ENCODE measurements at regions not wholly inside any gene's neighbourhood (a gene's known extent, or its start where the extent isn't known, plus 50 kb on each side); places are given as distances from the start of the nearest gene placed in this dataset.

DNA sequence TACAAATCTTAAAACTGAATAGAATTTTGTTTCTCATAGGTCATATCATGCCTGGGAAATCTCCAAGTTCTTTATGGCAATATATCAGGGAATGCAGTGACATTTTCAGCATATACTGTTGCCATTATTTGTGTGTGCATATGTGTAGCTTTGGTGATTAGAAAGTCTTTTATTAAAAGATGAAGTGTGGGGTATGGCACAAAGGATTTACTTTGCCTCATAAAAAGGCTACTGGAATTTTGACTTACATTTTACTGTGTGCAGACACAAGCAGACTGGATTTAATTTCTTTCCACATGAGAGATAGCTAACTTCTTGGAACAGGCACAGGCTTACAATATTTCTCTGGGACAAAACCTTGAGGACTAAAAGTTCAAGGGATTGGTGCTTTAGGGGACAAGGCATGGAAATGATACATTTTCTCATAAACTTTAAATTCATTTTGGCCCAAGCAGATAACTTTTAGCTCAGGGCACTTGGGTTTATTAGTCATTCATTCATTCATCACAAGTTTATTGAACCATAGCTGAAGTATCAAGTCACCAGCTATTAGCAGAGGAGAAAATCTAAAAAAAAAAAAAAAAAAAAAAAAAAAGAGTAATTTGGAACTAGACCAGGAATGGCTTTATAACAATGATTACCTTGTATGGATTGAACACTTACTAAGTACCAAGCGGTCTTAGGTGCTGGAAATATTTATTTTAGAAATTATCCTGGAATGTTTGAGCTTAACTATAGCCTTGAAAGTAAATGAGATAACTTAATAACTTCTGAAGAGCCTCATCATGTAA lies 191.5 kb downstream of the SLIT2 start:
- no CpG with 5 or more reads among the region's 1 CpG for WGBS (ENCODE audit: insufficient coverage)
- H3K36me3 ChIP-seq (ENCODE audit: control insufficient read depth, insufficient read depth, low read length) = no peaks in the 10 kb centered on the region
- no peak overlapping the region for H3K27ac ChIP-seq (ENCODE audit: low read length)
- H3K4me3 ChIP-seq (ENCODE audit: low read length) = no peak overlapping the region
- H3K27me3 ChIP-seq (ENCODE audit: control insufficient read depth, insufficient read depth, low read length) = no peaks in the 10 kb centered on the region
- no peaks in the 10 kb centered on the region for H3K9me3 ChIP-seq (replicated peaks; ENCODE audit: control insufficient read depth, low read depth, low read length)
- peak; percentile 48 for DNase-seq
- H3K4me1 ChIP-seq (ENCODE audit: control insufficient read depth, insufficient read depth, low read length) = no peaks in the 10 kb centered on the region

DNA sequence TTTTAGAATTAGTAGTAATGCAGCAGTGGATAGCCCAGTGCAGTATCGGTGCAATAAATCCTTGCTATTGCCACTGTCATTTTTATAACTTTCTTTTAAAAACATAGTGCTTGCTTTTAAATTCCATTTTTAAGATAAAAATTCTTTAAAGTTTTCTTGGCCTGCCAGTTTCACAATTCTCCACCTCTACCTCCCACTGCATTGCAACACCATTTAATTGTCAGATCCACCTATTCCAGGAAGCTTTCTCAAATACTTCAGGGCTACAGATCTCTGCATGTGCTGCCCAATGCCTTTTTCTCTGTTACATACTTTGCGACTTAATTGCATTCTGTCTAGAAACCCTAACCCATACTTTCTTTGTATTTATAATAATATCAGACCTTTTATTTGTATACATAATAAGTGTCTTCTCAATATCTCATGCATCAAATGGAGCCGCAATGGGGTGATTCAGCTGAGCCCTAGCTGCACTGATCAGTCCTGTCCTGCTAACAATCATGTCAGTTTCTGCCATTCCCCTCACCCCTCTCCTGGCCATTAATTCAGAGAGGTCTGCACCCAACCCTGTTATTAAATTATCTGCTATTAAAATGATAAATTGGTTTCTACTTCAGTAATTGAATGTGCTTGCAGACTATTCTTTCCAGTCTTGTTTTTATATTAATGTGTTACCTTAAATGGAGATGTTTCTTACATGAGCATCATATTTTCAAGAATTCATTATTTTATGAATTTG lies 193.1 kb downstream of the SLIT2 start:
- Histone ChIP-seq H3K4me1 (ENCODE audit: control insufficient read depth, insufficient read depth, low read length) (no peaks in the 10 kb centered on the region), H3K4me3 (ENCODE audit: low read length) (no peak overlapping the region), H3K27ac (ENCODE audit: low read length) (no peak overlapping the region), H3K36me3 (ENCODE audit: control insufficient read depth, insufficient read depth, low read length) (no peaks in the 10 kb centered on the region), H3K27me3 (ENCODE audit: control insufficient read depth, insufficient read depth, low read length) (no peaks in the 10 kb centered on the region), H3K9me3 (replicated peaks; ENCODE audit: control insufficient read depth, low read depth, low read length) (no peaks in the 10 kb centered on the region)
- no CpG with 5 or more reads among the region's 3 CpGs for WGBS (ENCODE audit: insufficient coverage)
- no peak for DNase-seq

GRCh38 chr4:20445933-20446723 lies 194.4 kb downstream of the SLIT2 start:
- no peak overlapping the region for H3K4me3 ChIP-seq (ENCODE audit: low read length)
- no peaks in the 10 kb centered on the region for H3K9me3 ChIP-seq (replicated peaks; ENCODE audit: control insufficient read depth, low read depth, low read length)
- DNase-seq = peak; percentile 17
- no CpG with 5 or more reads among the region's 5 CpGs for WGBS (ENCODE audit: insufficient coverage)
- H3K36me3 ChIP-seq (ENCODE audit: control insufficient read depth, insufficient read depth, low read length) = no peaks in the 10 kb centered on the region
- H3K27me3 ChIP-seq (ENCODE audit: control insufficient read depth, insufficient read depth, low read length) = no peaks in the 10 kb centered on the region
- no peak overlapping the region for H3K27ac ChIP-seq (ENCODE audit: low read length)
- H3K4me1 ChIP-seq (ENCODE audit: control insufficient read depth, insufficient read depth, low read length) = no peaks in the 10 kb centered on the region

GRCh38 chr4:20447103-20447502 lies 195.4 kb downstream of the SLIT2 start:
- Histone ChIP-seq H3K4me1 (ENCODE audit: control insufficient read depth, insufficient read depth, low read length) (no peaks in the 10 kb centered on the region), H3K4me3 (ENCODE audit: low read length) (no peak overlapping the region), H3K27ac (ENCODE audit: low read length) (no peak overlapping the region), H3K27me3 (ENCODE audit: control insufficient read depth, insufficient read depth, low read length) (no peaks in the 10 kb centered on the region), H3K36me3 (ENCODE audit: control insufficient read depth, insufficient read depth, low read length) (no peaks in the 10 kb centered on the region), H3K9me3 (replicated peaks; ENCODE audit: control insufficient read depth, low read depth, low read length) (no peaks in the 10 kb centered on the region)
- no peak for DNase-seq
- 0% methylated on average over 1 of the region's 2 CpGs for WGBS (ENCODE audit: insufficient coverage)

DNA sequence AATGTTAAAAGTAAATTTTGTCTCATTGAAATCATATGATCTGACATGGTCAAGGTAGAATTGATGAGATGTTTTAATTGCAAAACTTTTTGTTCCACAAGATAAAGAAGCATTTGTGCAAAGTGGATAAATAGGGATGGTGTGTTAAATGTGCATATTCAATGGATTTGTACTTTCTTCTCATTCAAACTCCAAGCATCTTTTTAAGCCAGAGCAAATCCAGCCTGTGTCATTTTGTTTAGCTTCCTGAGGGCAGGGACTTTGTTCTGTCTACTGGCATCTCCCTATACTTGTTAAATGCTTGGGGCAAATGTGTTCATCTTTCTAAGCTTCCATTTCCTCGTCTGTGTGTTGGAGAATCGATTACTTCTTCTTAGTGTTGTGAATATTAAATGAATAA lies 200.3 kb downstream of the SLIT2 start:
- no peak for DNase-seq
- no CpG with 5 or more reads among the region's 2 CpGs for WGBS (ENCODE audit: insufficient coverage)
- H3K4me3 ChIP-seq (ENCODE audit: low read length) = no peak overlapping the region

DNA sequence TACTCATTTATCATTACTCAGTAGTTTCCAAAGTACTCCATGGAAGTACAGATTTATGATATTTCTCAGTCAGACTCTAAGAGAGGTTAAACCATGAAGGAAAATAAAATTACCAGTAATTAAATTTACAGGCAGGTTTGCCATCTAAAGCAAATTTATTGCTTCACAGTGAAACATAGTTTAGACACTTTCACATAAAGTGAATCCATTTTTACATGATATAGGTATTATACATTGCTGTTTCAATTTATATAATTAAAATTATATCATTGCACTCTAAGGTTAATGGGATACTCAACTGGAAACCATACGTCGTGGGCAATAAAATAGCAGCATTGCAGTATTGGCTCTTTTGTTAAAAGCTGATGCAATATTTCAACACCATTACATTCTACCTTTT lies 202.8 kb downstream of the SLIT2 start:
- WGBS (ENCODE audit: insufficient coverage) = no CpG with 5 or more reads among the region's 2 CpGs
- H3K4me1 ChIP-seq (ENCODE audit: control insufficient read depth, insufficient read depth, low read length) = no peaks in the 10 kb centered on the region

More for the DNA sequence above, 200.3 kb downstream of the SLIT2 start:
- H3K4me1 ChIP-seq (ENCODE audit: control insufficient read depth, insufficient read depth, low read length) = no peaks in the 10 kb centered on the region
- H3K9me3 ChIP-seq (replicated peaks; ENCODE audit: control insufficient read depth, low read depth, low read length) = no peaks in the 10 kb centered on the region
- no peak overlapping the region for H3K27ac ChIP-seq (ENCODE audit: low read length)
- H3K36me3 ChIP-seq (ENCODE audit: control insufficient read depth, insufficient read depth, low read length) = no peaks in the 10 kb centered on the region
- no peaks in the 10 kb centered on the region for H3K27me3 ChIP-seq (ENCODE audit: control insufficient read depth, insufficient read depth, low read length)

GRCh38 chr4:20456407-20456806 lies 204.7 kb downstream of the SLIT2 start:
- H3K36me3 ChIP-seq (ENCODE audit: control insufficient read depth, insufficient read depth, low read length) = no peaks in the 10 kb centered on the region
- no peaks in the 10 kb centered on the region for H3K9me3 ChIP-seq (replicated peaks; ENCODE audit: control insufficient read depth, low read depth, low read length)
- DNase-seq = no peak
- no peaks in the 10 kb centered on the region for H3K4me1 ChIP-seq (ENCODE audit: control insufficient read depth, insufficient read depth, low read length)
- no peak overlapping the region for H3K27ac ChIP-seq (ENCODE audit: low read length)
- no peak overlapping the region for H3K4me3 ChIP-seq (ENCODE audit: low read length)
- no peaks in the 10 kb centered on the region for H3K27me3 ChIP-seq (ENCODE audit: control insufficient read depth, insufficient read depth, low read length)

More for the DNA sequence above, 202.8 kb downstream of the SLIT2 start:
- Histone ChIP-seq H3K27me3 (ENCODE audit: control insufficient read depth, insufficient read depth, low read length) (no peaks in the 10 kb centered on the region), H3K27ac (ENCODE audit: low read length) (no peak overlapping the region), H3K4me3 (ENCODE audit: low read length) (no peak overlapping the region), H3K36me3 (ENCODE audit: control insufficient read depth, insufficient read depth, low read length) (no peaks in the 10 kb centered on the region), H3K9me3 (replicated peaks; ENCODE audit: control insufficient read depth, low read depth, low read length) (no peaks in the 10 kb centered on the region)
- DNase-seq = no peak

DNA sequence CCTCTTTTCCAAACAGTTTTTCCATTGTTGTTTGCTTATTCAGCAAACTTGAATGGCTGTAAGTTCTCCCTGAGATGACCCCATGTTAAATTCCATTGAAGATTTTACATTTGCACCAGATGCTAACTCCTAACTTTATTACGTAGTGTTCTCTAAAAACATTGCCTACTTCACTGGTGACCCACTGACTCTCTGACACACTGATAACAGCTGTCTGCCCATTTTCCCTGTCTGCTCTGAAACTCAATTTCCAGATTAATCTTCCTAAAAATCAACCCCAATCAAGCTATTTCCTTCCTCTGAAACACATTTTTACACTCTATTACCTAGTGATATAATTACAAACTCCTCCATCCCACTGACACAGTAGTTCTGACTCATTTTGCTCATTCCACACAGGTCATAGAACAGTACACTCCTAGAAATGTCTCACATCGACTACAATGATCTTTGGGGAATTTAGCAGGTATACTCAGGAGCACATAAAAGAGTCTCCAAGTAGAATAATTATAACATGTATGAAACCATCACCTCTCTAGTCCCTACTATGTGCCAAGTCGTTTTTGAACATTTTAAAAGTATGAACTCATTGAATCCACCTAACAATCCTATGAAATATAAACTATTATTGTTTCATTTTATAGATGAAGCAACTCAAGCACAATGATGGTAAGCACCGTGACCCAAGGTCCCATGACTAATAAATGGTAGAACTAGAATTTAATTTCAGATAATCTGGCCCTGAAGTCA lies 210.9 kb downstream of the SLIT2 start:
- H3K27ac ChIP-seq (ENCODE audit: low read length) = no peak overlapping the region
- WGBS (ENCODE audit: insufficient coverage) = 79% methylated on average over 1 of the region's 4 CpGs
- H3K9me3 ChIP-seq (replicated peaks; ENCODE audit: control insufficient read depth, low read depth, low read length) = no peaks in the 10 kb centered on the region
- H3K36me3 ChIP-seq (ENCODE audit: control insufficient read depth, insufficient read depth, low read length) = no peaks in the 10 kb centered on the region
- no peak overlapping the region for H3K4me3 ChIP-seq (ENCODE audit: low read length)
- H3K27me3 ChIP-seq (ENCODE audit: control insufficient read depth, insufficient read depth, low read length) = no peaks in the 10 kb centered on the region
- no peak for DNase-seq
- H3K4me1 ChIP-seq (ENCODE audit: control insufficient read depth, insufficient read depth, low read length) = no peaks in the 10 kb centered on the region

- H3K27me3 ChIP-seq (ENCODE audit: control insufficient read depth, insufficient read depth, low read length) = no peaks in the 10 kb centered on the region
- no peak for DNase-seq
- WGBS (ENCODE audit: insufficient coverage) = 90% methylated on average over 2 of the region's 2 CpGs
- no peak overlapping the region for H3K4me3 ChIP-seq (ENCODE audit: low read length)
- H3K36me3 ChIP-seq (ENCODE audit: control insufficient read depth, insufficient read depth, low read length) = no peaks in the 10 kb centered on the region
- H3K4me1 ChIP-seq (ENCODE audit: control insufficient read depth, insufficient read depth, low read length) = no peaks in the 10 kb centered on the region
- H3K9me3 ChIP-seq (replicated peaks; ENCODE audit: control insufficient read depth, low read depth, low read length) = no peaks in the 10 kb centered on the region
- no peak overlapping the region for H3K27ac ChIP-seq (ENCODE audit: low read length)
These were observed 211.4 kb downstream of the SLIT2 start for GRCh38 chr4:20463176-20463430.

DNA sequence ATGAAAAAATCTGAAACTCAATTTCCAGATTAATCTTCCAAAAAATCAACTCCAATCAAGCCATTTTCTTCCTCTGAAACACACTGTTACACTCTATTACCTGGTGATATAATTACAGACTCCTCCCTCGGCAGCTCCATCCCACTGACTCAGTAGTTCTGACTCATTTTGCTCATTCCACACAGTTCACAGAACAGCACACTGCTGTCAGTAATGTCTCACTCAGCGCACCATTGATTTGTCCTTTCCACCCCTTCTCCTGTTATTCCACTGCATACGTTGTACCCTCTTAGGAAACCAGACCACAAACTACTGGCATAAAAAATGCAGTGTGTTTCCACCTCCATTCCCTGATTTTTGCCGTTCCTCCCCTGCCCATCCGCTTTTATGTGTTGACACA lies 212.7 kb downstream of the SLIT2 start:
- 91% methylated on average over 5 of the region's 5 CpGs for WGBS (ENCODE audit: insufficient coverage)
- DNase-seq = no peak
- H3K9me3 ChIP-seq (replicated peaks; ENCODE audit: control insufficient read depth, low read depth, low read length) = no peaks in the 10 kb centered on the region
- no peaks in the 10 kb centered on the region for H3K4me1 ChIP-seq (ENCODE audit: control insufficient read depth, insufficient read depth, low read length)
- H3K27ac ChIP-seq (ENCODE audit: low read length) = no peak overlapping the region
- H3K4me3 ChIP-seq (ENCODE audit: low read length) = no peak overlapping the region
- H3K36me3 ChIP-seq (ENCODE audit: control insufficient read depth, insufficient read depth, low read length) = no peaks in the 10 kb centered on the region
- H3K27me3 ChIP-seq (ENCODE audit: control insufficient read depth, insufficient read depth, low read length) = no peaks in the 10 kb centered on the region

All from muscle of leg (tissue), 3 donors.